H9 (cell line): ENCODE measurements at regions not wholly inside any gene's neighbourhood (a gene's known extent, or its start where the extent isn't known, plus 50 kb on each side); places are given as distances from the start of the nearest gene placed in this dataset.

ENCODE experiments used
- DNase-seq: peaks from one replicate; pipeline ENCODE4 v3.0.0-alpha.2; 2017
- H2AFZ ChIP-seq: one replicate; pipeline ENCODE4 v1.6.1; 2013; ENCODE audit warnings: mild to moderate bottlenecking, low read length, control low read depth, moderate library complexity
- H2AK5ac ChIP-seq: 2 replicates; pipeline ENCODE4 v1.6.1; 2013; ENCODE audit warnings: low read length, control low read depth, mixed read lengths; ENCODE audit not compliant: insufficient read length
- H2BK120ac ChIP-seq: one replicate; pipeline ENCODE4 v1.6.1; 2013; ENCODE audit warnings: low read depth, mild to moderate bottlenecking, low read length, control low read depth, inconsistent platforms; ENCODE audit not compliant: poor library complexity, severe bottlenecking
- H2BK12ac ChIP-seq: 2 replicates; pipeline ENCODE4 v1.6.1; 2013; ENCODE audit warnings: low read length, control low read depth, mixed read lengths, low read depth; ENCODE audit not compliant: insufficient read length
- H2BK15ac ChIP-seq: 2 replicates; pipeline ENCODE4 v1.6.1; 2013; ENCODE audit warnings: low read depth, low read length, control low read depth
- H2BK20ac ChIP-seq: one replicate; pipeline ENCODE4 v1.6.1; 2013; ENCODE audit warnings: low read depth, mild to moderate bottlenecking, low read length, control low read depth, inconsistent platforms; ENCODE audit not compliant: poor library complexity, severe bottlenecking
- H2BK5ac ChIP-seq: 2 replicates; pipeline ENCODE4 v1.6.1; 2013; ENCODE audit warnings: low read length, control low read depth, mixed read lengths; ENCODE audit not compliant: insufficient read length
- H3K14ac ChIP-seq: 2 replicates; pipeline ENCODE4 v1.6.1; 2013; ENCODE audit warnings: low read length, control low read depth; ENCODE audit not compliant: insufficient read depth
- H3K18ac ChIP-seq: 2 replicates; pipeline ENCODE4 v1.6.1; 2013; ENCODE audit warnings: low read depth, mild to moderate bottlenecking, mixed read lengths, low read length, control low read depth; ENCODE audit not compliant: insufficient read length
- H3K23ac ChIP-seq: 2 replicates; pipeline ENCODE4 v1.6.1; 2013; ENCODE audit warnings: low read length, control low read depth, mixed read lengths, low read depth; ENCODE audit not compliant: insufficient read length
- H3K23me2 ChIP-seq: 2 replicates; pipeline ENCODE4 v1.6.1; 2013; ENCODE audit warnings: low read depth, mild to moderate bottlenecking, mixed read lengths, low read length, control low read depth; ENCODE audit not compliant: insufficient read length, poor library complexity, severe bottlenecking
- H3K27ac ChIP-seq: 2 replicates; pipeline ENCODE4 v1.5.1; 2013; ENCODE audit warnings: low read length, control low read depth, mixed read lengths, low read depth; ENCODE audit not compliant: insufficient read length
- H3K27me3 ChIP-seq: 2 replicates; pipeline ENCODE4 v1.6.1; 2013; ENCODE audit warnings: low read length, control low read depth, inconsistent platforms; ENCODE audit not compliant: insufficient read depth
- H3K4ac ChIP-seq: 2 replicates; pipeline ENCODE4 v1.6.1; 2013; ENCODE audit warnings: low read depth, mild to moderate bottlenecking, control low read depth, inconsistent platforms, low read length, moderate library complexity
- H3K4me1 ChIP-seq: 2 replicates; pipeline ENCODE4 v1.6.1; 2013; ENCODE audit warnings: low read length, control low read depth, inconsistent platforms; ENCODE audit not compliant: insufficient read depth
- H3K4me2 ChIP-seq: 2 replicates; pipeline ENCODE4 v1.6.1; 2013; ENCODE audit warnings: low read length, control low read depth, mixed read lengths; ENCODE audit not compliant: insufficient read length, insufficient read depth
- H3K56ac ChIP-seq: 2 replicates; pipeline ENCODE4 v1.6.1; 2013; ENCODE audit warnings: low read depth, mild to moderate bottlenecking, mixed read lengths, low read length, control low read depth; ENCODE audit not compliant: insufficient read length
- H3K79me1 ChIP-seq: 2 replicates; pipeline ENCODE4 v1.6.1; 2013; ENCODE audit warnings: low read depth, mild to moderate bottlenecking, moderate library complexity, low read length, control low read depth, inconsistent platforms; ENCODE audit not compliant: insufficient read depth, poor library complexity, severe bottlenecking
- H3K79me2 ChIP-seq: 2 replicates; pipeline ENCODE4 v1.6.1; 2013; ENCODE audit warnings: low read length, control low read depth, inconsistent platforms; ENCODE audit not compliant: insufficient read depth
- H3K9ac ChIP-seq: 2 replicates; pipeline ENCODE4 v1.6.1; 2013; ENCODE audit warnings: low read length, control low read depth, mixed read lengths; ENCODE audit not compliant: insufficient read length; ENCODE audit errors: extremely low read depth
- H3K9me3 ChIP-seq: one replicate; pipeline ENCODE4 v1.6.1; 2013; ENCODE audit warnings: low read depth, low read length, inconsistent platforms; ENCODE audit not compliant: control insufficient read depth
- H3T11ph ChIP-seq: one replicate; pipeline ENCODE4 v1.6.1; 2013; ENCODE audit warnings: mild to moderate bottlenecking, low read length, control low read depth, inconsistent platforms
- H4K20me1 ChIP-seq: one replicate; pipeline ENCODE4 v1.6.1; 2013; ENCODE audit not compliant: control insufficient read depth, insufficient read length, insufficient read depth
- H4K5ac ChIP-seq: 2 replicates; pipeline ENCODE4 v1.6.1; 2013; ENCODE audit warnings: low read depth, mild to moderate bottlenecking, mixed read lengths, low read length, control low read depth; ENCODE audit not compliant: insufficient read length
- H4K8ac ChIP-seq: replicated peaks from 2 replicates; pipeline ENCODE4 v1.6.1; 2013; ENCODE audit warnings: low read length, control low read depth, mixed read lengths, low read depth; ENCODE audit not compliant: insufficient read length
- H4K91ac ChIP-seq: 2 replicates; pipeline ENCODE4 v1.6.1; 2013; ENCODE audit warnings: low read depth, mild to moderate bottlenecking, moderate library complexity, mixed read lengths, low read length, control low read depth; ENCODE audit not compliant: insufficient read length
- H3K27ac Mint-ChIP-seq, 3 experiments: 2 replicates in 2 of 3; 3 replicates in 1 of 3; pipeline ENCODE4 v1.8.0; 2020 to 2021; ENCODE audit warnings: mixed read lengths in 3 of 3, mild to moderate bottlenecking in 1 of 3, moderate library complexity in 1 of 3
- H3K27me3 Mint-ChIP-seq: 2 replicates; pipeline ENCODE4 v1.8.0; 2021; ENCODE audit warnings: low read depth, mild to moderate bottlenecking, moderate library complexity, mixed read lengths
- H3K36me3 Mint-ChIP-seq, 3 experiments: 2 replicates in 2 of 3; 3 replicates in 1 of 3; pipeline ENCODE4 v1.8.0; 2020 to 2021; ENCODE audit warnings: low read depth in 3 of 3, mixed read lengths in 3 of 3; ENCODE audit not compliant: insufficient read depth in 1 of 3
- H3K4me1 Mint-ChIP-seq, 2 experiments: 2 replicates each; pipeline ENCODE4 v1.8.0; 2020; ENCODE audit warnings: mixed read lengths in 2 of 2
- H3K4me3 Mint-ChIP-seq, 2 experiments: 2 replicates in 1 of 2; 3 replicates in 1 of 2; pipeline ENCODE4 v1.8.0; 2020 to 2021; ENCODE audit warnings: mild to moderate bottlenecking in 2 of 2, mixed read lengths in 2 of 2, moderate library complexity in 1 of 2
- H3K9me3 Mint-ChIP-seq, 2 experiments: 2 replicates in 1 of 2; 3 replicates in 1 of 2; pipeline ENCODE4 v1.8.0; 2020; ENCODE audit warnings: mild to moderate bottlenecking in 2 of 2, mixed read lengths in 2 of 2, moderate library complexity in 1 of 2
- CTCF ChIP-seq: fragments of 200-600 bp; sonication (generic); conservative IDR thresholded peaks from 3 replicates; pipeline ENCODE4 v1.8.0; 2021; ENCODE audit warnings: antibody characterized with exemption, mild to moderate bottlenecking

- H3K23me2 ChIP-seq = no peaks in the 10 kb centered on the region
- H2BK15ac ChIP-seq = no peak overlapping the region
- H3K9ac ChIP-seq = no peak overlapping the region
- H3K79me1 ChIP-seq = no peaks in the 10 kb centered on the region
- H3K4me2 ChIP-seq = no peak overlapping the region
- no peak overlapping the region for H2BK12ac ChIP-seq
- H3K79me2 ChIP-seq = no peaks in the 10 kb centered on the region
- H3K4me1 ChIP-seq = 0 out of 2 replicates have a peak, but pooled peaks cover 2% of the 10 kb centered on the region
- H4K20me1 ChIP-seq = no peaks in the 10 kb centered on the region
- H4K5ac ChIP-seq = no peak overlapping the region
- H2BK5ac ChIP-seq = no peak overlapping the region
- no peak overlapping the region for H3K4me3 Mint-ChIP-seq
- H3K56ac ChIP-seq = no peak overlapping the region
- H3K36me3 Mint-ChIP-seq = no peaks in the 10 kb centered on the region
- no peak overlapping the region for H3K23ac ChIP-seq
- H3K27ac ChIP-seq = no peak overlapping the region
- H3K4me1 Mint-ChIP-seq = peaks cover 5 to 12% of the 10 kb centered on the region in 2 experiments; a peak in 2 of 4 replicates
- no peak overlapping the region for H2AK5ac ChIP-seq
- no peak for DNase-seq
- H3K4ac ChIP-seq = no peak overlapping the region
- no peaks in the 10 kb centered on the region for H3K27me3 ChIP-seq
- H4K91ac ChIP-seq = no peak overlapping the region
- no peak overlapping the region for H4K8ac ChIP-seq
- H3K27me3 Mint-ChIP-seq = no peaks in the 10 kb centered on the region
- H3K27ac Mint-ChIP-seq = no peak overlapping the region
- no peak overlapping the region for H3K18ac ChIP-seq
- no peak overlapping the region for H2AFZ ChIP-seq
- no peak for TF ChIP-seq CTCF
- no peaks in the 10 kb centered on the region for H3K9me3 ChIP-seq
- no peak overlapping the region for H2BK20ac ChIP-seq
- no peak overlapping the region for H2BK120ac ChIP-seq
- no peak overlapping the region for H3T11ph ChIP-seq
- no peak overlapping the region for H3K14ac ChIP-seq
- H3K9me3 Mint-ChIP-seq = no peaks in the 10 kb centered on the region
Measured at GRCh38 chr1:79848316-79848715, 841.8 kb upstream of the ADGRL4 start.
